GM19452 (cell line): ENCODE measurements at regions not wholly inside any gene's neighbourhood (a gene's known extent, or its start where the extent isn't known, plus 50 kb on each side); places are given as distances from the start of the nearest gene placed in this dataset.
A peak's percentile ranks its signal among the peaks of the same experiment; 100 is the strongest.

Experiments used
- ATAC-seq: cut with Tn5 transposase; IDR thresholded peaks from one replicate; pipeline ENCODE4 v1.9.1; 2021; ENCODE audit not compliant: unreplicated experiment

DNA sequence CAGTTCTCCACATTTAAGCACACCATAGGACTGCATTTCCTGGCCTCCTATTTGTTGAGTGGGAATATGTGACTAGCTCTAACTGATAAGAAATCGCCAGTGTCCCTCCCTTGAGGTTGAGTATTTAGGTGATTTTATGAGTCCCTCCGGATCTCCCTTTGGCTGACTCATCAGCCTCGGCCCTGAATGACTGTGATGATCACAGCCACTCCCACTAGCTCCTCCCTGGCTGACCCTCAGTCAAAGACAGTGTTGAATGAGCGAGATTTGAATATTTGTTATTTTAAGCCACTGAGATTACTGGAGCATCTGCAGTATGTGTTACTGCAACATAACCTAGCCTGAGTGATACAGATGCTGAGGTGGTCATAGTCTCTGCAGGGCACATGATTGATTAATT lies 515.3 kb downstream of the EPHB1 start:
- ATAC-seq = peak; percentile 61

DNA sequence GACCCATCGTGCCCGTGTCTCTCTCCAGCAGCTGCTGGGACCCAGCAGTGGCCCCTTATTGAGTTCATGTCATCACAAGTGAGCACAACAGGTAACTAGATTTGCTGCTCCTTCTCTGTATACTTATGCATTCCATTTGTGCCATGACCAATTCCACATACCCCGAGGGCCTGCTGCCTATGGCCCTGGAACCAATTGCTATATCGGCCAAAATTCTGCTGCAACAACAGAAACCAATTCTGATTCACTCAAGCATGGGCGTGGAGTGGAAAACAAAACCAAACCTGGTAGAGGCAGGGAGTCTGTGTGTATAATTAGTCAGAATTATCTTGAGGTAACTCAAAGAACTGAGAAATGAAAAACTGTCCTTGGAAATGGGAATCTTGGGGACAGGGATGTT lies 516.6 kb downstream of the EPHB1 start:
- ATAC-seq = no peak

DNA sequence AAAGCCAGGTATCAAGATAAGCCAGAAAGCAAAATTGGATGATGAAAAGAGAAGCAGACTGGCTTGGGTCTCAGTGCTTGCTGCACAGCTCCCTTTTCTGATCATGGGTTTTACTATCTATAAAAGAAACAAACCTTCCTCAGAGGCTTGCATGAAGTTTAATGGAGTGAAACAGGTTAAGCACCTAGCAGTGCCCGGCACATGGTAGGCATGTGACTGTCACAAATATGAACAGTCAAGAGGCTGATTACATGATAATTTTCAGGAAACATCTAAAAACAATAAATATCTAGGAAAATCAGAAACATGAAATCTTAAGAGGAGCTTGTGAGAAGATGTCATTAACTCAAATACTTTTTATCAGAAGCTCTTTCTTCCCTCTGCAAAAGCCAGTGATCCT lies 519.2 kb downstream of the EPHB1 start:
- ATAC-seq = no peak

DNA sequence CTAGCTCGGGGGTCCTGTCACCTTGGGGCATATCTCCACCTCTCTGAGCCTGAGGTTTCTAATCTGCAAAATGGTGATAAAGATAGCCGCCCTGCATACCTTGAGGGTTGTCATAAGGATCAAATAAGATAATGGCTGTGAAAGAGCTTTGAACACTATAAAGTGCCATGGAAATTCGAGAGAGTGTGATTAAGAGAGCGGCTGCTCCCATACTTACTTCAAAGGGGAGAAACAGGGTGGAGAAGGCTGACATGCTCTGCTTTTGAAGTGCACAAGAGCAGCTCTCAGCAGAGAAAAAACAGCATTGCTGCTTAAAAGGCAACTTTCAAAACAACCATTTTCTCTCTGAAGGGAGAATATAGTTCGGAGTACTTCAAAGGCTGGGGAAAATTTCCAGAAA lies 529.2 kb downstream of the EPHB1 start:
- ATAC-seq = no peak

DNA sequence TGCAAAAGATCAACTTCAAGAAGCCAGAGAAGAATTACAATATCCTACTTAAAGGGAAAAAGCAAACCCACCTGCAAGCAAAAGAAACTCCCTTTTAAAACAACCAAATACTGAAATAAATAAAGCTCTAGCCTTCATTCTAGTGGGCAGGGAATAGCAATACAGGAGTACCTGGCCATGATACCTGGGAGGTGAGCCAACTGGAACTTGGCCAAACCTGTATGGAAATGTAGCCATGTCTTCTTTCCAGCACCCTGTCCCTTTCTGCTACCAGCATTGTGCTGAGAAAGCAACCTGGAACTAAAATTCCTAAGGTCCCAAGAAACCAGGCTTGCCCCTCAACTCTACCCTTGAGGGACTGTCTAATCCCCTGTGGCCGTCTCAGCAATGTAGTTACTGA lies 530.0 kb downstream of the EPHB1 start:
- no peak for ATAC-seq

DNA sequence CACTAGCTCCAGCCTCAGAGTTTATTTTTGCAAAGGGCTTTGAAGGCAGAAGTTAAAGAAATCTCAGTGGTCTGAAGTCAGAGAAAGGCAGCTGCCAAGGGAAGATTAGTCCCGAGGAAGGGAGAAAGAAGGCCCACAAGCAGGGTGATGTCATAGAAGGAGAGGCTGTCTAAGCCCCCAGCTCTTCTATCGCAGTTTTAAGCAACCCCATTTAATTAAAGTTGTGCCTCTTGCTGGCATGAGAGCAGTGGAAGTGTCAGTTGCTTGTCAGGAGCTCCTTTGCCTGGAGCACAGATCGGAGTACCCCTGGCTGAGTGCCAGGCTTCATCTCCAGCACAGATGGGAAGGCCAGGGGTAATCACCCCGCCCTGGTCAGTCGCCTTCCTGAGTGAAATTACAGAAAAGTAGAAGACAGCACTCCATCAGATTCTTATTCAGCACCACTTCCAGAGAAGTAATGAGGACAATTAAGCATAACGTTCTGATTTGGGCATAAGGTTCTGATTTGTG lies 530.7 kb downstream of the EPHB1 start:
- no peak for ATAC-seq

DNA sequence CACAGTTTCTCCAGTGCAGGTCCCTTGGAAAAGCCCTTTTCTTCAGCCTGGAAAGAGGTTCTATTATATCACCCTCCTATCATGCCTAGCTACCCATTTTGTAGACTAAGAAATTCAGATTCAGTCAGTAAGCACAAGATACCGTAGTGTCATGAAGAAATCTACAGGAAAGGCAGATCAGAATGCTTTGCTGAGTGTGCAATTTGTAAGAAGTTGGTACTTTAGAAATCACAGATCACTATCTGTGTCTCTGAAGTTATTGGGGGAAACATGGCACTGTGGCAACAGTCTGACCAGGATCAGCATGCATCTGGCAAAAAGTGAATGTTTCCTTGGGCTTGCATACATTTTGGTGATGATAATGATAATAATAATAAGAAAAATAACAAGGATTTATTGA lies 531.8 kb downstream of the EPHB1 start:
- no peak for ATAC-seq

DNA sequence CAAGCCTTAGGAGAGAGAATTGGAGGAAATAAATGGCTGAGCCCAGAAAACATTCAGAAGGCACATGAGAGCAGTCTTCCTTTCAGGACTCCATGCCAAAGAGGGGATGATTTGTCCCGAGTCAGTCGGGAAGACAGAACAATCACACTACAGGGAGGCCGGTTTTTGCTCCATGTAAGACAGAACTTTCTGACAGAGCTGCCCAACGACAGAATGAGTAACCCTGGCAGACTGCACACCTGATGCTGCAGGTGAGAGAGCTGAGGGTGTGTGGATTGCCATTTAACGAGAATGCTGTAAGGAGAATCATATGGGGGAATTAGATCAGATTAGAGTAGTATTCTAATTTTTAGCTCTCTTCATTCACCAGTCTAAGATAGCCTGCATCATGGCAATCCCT lies 533.0 kb downstream of the EPHB1 start:
- no peak for ATAC-seq

DNA sequence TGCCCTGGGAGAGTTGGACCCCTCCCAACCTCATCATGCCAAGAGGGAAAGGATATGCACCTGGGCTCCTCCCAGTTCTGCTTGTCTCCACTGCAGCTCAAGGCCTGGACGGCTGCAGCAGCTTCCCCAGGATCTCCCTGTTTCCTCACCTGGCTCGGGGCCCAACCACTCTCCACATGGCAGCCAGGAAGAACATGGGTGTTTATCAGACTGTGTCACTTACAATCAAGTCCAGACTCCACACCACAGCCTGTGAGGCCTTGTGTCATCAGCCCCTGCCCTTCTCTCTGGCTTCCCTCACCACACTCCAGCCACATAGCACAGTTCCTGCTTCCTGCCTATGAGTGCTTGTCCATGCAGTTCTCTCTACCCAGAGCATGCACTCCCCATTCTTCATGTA lies 534.4 kb downstream of the EPHB1 start:
- no peak for ATAC-seq

DNA sequence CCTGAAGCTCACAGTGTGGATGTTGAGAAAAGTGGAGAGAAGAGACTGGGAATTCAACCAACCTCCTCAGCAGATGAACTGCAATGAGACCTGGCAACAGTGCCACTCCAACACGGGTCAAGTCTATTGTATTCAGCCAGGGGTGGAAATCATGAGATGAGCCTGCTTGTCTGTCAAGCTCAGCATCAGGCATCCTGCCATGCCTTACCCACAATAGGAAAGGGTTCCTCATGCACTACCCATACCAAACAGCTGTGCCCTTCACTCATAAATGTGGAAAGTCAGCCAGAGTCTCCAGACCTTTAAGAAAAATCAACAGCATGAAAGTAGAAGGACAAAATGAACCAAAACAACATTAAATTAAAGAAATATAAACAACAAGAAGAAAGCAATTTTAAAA lies 542.1 kb downstream of the EPHB1 start:
- no peak for ATAC-seq

DNA sequence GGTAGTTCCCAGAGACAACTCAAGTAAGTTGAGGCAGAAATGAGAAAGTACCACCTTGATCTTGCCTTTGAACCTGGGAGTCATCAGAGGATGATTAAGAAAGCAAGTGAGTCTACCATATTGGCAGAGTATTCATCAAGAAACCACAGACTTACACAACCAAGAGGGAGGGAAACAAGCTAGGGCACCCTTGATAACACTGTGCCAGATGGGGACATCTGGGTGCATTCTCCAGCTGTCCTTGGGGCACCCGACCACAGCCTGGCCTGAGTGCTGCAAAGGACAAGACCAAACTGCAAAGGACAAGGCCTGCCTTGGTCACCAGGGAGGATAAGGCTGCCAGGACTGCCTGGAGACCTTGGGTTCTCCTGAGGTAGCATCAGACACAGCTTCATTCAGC lies 553.6 kb downstream of the EPHB1 start:
- no peak for ATAC-seq

DNA sequence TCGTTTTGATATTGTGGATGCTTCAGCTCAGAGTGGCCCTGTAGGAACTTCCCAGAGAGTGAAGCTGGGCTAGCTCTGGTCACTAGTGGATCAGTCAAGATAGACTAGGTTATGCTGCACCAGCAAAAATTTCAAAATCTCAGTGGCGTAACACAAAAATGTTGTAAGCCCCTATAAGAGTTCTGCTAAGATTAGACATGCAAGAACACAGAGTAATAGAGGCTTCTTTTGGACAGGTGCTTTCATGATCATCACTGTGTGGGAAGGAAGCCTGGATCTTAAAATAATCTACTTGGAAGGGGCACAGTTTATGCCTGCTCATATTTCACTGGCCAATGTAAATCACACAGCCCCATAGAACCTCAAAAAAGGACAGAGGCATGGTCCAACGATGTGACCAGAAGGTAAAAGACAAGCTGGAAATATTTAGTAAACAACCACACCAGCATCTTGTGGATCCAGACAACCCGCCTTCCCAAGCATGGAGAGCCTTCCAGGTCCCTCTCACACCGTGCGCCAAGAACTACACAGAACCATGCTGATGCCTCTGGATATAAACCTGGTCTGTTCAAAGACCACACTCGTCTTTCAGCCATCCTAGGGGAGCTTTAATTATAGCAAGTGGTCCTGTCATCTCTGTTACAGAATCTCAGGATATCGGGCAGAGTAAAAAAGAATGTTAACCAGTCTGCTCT lies 554.3 kb downstream of the EPHB1 start:
- no peak for ATAC-seq

DNA sequence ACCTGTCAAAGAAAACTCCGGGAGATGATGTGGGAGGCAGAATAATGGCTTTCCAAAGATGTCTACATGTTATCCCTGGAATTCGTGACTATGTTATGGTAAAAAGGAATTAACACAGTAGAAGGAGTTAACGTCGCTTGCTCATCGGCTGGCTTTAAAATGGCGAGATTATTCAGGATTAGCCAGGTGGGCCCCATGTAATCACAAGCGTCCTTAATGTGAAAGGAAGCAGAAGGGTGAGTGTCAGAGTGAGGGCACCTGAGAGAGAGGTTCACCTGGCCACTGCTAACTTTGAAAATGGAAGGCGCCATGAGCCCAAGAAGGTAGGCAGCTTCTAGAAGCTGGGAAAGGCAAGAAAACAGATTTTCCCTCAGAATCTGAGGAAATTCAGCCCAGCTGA lies 557.2 kb downstream of the EPHB1 start:
- ATAC-seq = no peak

DNA sequence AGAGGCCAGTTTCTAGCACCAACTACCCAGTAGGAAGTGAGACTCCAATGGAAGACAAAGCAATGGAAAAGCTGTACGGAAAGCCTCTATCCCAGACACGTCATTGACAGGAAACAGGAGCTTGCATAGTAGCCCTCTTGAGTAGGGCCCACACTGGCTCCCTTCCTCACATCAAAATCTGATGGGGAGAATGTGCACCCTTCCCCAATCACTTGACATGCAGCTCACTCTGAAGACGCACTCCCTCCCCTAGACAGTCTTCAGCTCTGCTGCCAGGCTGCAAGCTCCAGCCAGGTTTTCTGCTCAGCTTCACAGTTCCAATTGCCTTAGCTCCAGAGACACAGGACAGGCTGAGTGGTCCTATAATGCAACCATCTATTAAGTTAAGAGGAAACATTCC lies 567.8 kb downstream of the EPHB1 start:
- ATAC-seq = no peak

DNA sequence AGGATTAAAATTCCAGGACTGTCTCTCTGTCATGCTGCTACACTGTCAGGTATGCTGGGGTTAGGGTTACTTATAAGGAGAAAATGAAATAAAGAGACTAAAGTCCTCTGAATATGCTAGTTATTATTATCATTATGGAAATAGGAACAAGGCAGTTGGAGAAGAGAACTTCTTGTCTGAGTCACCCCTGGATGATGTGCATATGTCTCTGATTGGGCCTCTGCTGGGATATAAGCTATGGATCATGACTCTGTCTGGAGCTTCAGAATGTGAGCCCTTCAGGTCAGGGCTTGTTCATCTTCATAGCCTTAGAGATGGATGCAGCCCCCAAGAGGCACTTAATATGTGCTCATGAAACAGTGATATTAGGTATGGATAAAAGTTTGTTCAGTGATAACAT lies 569.6 kb downstream of the EPHB1 start:
- ATAC-seq = no peak

DNA sequence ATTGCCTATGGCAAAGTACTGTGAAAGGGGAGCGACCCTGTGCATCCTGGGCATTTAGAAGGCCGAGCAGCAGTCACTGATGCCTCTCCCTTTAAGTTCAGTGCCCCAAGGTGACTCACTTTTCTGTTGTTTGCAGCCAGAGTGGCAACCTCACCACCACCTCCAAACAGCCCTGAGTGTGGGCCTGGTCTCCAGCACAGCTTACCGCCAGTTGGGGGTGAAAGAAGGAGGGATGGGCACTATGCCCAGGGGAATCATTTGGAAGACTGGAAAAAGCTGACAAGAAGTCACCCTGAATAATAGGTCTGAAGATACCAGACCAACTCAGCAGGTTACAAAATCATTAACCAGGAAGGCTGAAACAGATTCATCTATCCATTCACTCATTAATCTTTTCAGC lies 571.8 kb downstream of the EPHB1 start:
- no peak for ATAC-seq

DNA sequence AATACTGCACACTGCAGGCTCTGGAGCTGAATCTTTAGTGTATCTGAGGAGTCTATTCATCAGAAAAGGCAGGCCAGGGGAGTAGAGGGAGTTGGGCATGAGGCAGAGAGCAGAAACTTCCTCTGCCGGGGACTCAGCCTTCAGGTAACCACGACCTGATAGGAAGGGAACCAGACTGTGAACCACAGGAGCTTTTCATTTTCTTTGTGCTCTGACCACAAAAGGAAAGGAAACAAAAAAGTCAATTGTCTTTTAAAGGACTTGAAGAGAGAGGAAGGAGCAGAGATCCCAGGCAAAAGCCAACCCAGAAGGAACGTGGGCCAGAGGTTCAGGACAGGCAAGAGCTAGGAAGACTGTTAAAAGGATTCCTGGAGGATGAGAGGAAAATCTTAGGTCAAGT lies 573.3 kb downstream of the EPHB1 start:
- no peak for ATAC-seq

DNA sequence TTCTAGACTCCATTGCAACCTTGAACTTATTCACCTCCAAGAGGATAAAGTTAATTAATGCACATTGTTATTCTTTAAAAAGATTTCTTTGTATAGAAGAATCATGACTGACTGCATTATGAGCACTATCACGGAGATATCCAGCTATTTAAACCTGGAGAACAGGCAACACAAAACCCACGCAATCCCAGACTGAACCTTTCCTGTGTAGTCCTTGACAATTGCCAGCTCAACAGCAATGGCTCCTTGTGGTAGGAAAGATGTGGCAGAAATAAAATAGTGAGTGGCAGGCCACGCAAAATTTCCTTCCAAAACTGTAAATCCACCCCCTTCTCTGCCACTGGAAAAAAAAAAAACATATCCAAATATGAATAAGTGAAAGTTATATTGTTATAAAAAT lies 573.7 kb downstream of the EPHB1 start:
- no peak for ATAC-seq

DNA sequence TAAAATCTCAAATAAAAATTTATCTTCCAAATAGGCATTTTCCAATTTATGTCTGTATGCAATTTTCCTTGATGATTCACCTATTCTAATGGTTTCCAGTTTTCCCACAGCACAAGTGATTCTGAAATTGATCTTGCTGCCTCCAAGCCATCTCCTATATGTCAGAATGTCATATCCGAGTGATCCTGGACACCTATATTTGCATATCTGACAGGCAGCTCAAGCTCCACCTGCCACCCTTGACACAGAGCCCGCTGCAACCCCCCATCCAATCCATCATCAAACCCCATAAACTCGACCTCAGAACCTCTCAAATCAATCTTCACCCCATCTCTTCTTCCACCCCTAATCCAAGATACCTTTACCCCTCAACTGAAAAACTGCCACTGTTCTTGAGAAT lies 579.5 kb downstream of the EPHB1 start:
- ATAC-seq = no peak

DNA sequence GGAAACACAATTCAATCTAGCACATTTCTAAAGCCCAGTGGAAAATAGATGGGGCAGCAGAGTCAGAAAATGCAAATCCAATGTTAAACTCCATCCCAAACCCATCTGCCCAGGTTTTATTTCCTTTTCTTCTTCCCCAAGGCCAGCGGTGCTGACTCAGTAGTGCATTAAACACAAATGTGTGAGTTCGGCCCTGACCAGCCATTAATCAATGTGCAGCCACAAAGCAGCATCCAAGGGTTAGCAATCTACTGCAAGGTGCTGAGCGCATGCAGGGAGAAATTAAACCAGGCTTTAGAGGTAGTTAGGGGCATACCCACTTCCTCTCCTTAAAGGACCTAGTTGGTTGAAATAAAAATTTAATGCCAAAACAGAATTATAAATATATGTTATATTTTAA lies 583.3 kb upstream of the PPP2R3A start:
- no peak for ATAC-seq

DNA sequence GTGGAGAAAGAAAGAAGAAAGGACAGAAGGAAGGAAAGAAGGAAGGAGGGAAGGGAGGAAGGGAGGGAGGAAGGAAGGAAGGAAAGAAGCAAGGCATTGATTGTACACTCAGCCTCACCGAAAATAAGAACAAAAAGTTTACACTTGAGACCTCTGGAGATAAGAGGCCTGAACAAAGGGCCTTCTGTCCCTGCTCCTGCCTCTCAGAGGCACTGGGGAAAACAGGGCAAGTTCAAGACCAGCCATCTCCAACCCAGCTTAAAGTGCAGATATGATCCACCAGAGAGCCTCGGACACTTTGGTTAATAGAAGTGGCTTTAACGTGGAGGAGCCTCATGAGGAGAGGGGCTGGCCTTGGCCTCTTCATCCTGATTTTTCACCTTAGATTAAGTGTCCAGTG lies 582.9 kb upstream of the PPP2R3A start:
- no peak for ATAC-seq

DNA sequence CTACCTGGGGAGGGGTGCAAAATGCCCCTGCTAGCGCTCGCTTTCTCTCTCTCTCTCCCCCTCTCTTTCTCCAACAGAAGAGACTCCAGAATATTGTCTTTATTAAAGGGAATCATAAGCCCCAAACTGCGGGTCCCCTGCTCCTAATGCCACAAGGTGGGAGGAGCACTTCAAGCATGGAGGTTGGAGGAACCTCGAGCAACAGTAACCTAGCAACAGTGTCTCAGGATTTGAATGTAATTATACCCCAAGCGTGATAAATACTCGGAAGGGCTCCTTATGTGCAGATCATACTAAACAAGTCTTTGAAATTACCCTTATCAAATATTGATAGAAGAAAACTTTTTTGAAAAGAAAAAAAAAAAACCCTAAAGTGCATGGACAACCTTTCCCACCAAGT lies 582.2 kb upstream of the PPP2R3A start:
- no peak for ATAC-seq

DNA sequence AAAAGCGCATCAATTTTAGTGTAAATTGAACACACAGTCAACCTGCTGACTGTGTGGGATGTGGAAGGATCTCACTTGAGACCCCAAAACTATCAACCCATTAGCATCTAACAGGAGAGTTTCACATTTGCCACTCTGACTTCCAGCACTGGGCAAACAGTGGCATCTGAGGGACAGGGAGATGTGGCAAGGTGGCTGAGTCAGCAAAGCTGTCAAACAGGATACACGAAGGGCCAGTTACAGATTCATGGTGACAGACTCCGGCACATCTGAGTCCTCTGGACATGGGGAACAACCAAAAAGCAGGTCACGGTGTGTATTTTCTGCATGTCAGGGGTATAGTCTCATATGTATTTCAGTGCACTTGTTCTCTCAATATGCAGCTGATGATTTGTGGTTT lies 573.4 kb upstream of the PPP2R3A start:
- ATAC-seq = no peak
